ENCODE measurements at regions not wholly inside any gene's neighbourhood (a gene's known extent, or its start where the extent isn't known, plus 50 kb on each side); places are given as distances from the start of the nearest gene placed in this dataset.

- TF ChIP-seq, protein P1, sequence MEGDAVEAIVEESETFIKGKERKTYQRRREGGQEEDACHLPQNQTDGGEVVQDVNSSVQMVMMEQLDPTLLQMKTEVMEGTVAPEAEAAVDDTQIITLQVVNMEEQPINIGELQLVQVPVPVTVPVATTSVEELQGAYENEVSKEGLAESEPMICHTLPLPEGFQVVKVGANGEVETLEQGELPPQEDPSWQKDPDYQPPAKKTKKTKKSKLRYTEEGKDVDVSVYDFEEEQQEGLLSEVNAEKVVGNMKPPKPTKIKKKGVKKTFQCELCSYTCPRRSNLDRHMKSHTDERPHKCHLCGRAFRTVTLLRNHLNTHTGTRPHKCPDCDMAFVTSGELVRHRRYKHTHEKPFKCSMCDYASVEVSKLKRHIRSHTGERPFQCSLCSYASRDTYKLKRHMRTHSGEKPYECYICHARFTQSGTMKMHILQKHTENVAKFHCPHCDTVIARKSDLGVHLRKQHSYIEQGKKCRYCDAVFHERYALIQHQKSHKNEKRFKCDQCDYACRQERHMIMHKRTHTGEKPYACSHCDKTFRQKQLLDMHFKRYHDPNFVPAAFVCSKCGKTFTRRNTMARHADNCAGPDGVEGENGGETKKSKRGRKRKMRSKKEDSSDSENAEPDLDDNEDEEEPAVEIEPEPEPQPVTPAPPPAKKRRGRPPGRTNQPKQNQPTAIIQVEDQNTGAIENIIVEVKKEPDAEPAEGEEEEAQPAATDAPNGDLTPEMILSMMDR (IDR thresholded peaks at IDR 0.05), result no peak
- TF ChIP-seq POLR2A (IDR thresholded peaks at IDR 0.05), result no peak
These were observed 294.8 kb downstream of the MDFIC start for GRCh38 chr7:115216652-115217051.
